ENCODE measurements at regions not wholly inside any gene's neighbourhood (a gene's known extent, or its start where the extent isn't known, plus 50 kb on each side); places are given as distances from the start of the nearest gene placed in this dataset.

- no peak for TF ChIP-seq CTCF (IDR thresholded peaks at IDR 0.05; ENCODE audit: low read depth, low read length, poor library complexity, severe bottlenecking)
- no peak for TF ChIP-seq EZH2phosphoT487 (IDR thresholded peaks at IDR 0.05; ENCODE audit: borderline replicate concordance, low read length)
Measured at GRCh38 chr1:185377831-185378230, 60.8 kb upstream of the IVNS1ABP start.
